Liver (tissue), 8 donors: ENCODE measurements at regions not wholly inside any gene's neighbourhood (a gene's known extent, or its start where the extent isn't known, plus 50 kb on each side); places are given as distances from the start of the nearest gene placed in this dataset.

Experiments used
- DNase-seq: peaks from one replicate; pipeline ENCODE4 v3.0.0-alpha.2; 2017; ENCODE audit warnings: low spot score
- H3K27ac ChIP-seq, 2 donors: one replicate each; pipeline ENCODE4 v1.7.0; 2013; ENCODE audit warnings: inconsistent platforms in 2 of 2, low read length in 2 of 2, control low read depth in 1 of 2, low read depth in 1 of 2, mild to moderate bottlenecking in 1 of 2
- H3K27me3 ChIP-seq, 4 donors: one replicate each; pipeline versions ENCODE4 v1.6.1 to v1.7.0; 2013; ENCODE audit warnings: low read length in 3 of 4, inconsistent platforms in 1 of 4, mild to moderate bottlenecking in 1 of 4, moderate library complexity in 1 of 4; ENCODE audit not compliant: control insufficient read depth in 4 of 4, insufficient read depth in 4 of 4
- H3K36me3 ChIP-seq, 4 donors: one replicate each; pipeline versions ENCODE4 v1.6.1 to v1.7.0; 2013; ENCODE audit warnings: low read length in 3 of 4, mild to moderate bottlenecking in 3 of 4, low read depth in 1 of 4, moderate library complexity in 1 of 4; ENCODE audit not compliant: control insufficient read depth in 4 of 4, insufficient read depth in 3 of 4
- H3K4me1 ChIP-seq, 4 donors: one replicate each; pipeline versions ENCODE4 v1.6.1 to v1.7.0; 2013; ENCODE audit warnings: low read length in 3 of 4, mild to moderate bottlenecking in 3 of 4, moderate library complexity in 1 of 4; ENCODE audit not compliant: control insufficient read depth in 4 of 4, insufficient read depth in 4 of 4
- H3K4me3 ChIP-seq, 3 donors: one replicate each; pipeline versions ENCODE4 v1.6.1 to v1.7.0; 2013; ENCODE audit warnings: low read length in 3 of 3, control low read depth in 1 of 3, low read depth in 1 of 3, mild to moderate bottlenecking in 1 of 3
- H3K9ac ChIP-seq, 2 donors: one replicate each; pipeline ENCODE4 v1.7.0; 2013; ENCODE audit warnings: low read length in 2 of 2, mild to moderate bottlenecking in 2 of 2, moderate library complexity in 2 of 2, control low read depth in 1 of 2, low read depth in 1 of 2
- H3K9me3 ChIP-seq, 4 donors: one replicate each; pipeline versions ENCODE4 v1.6.1 to v1.7.0; 2013; ENCODE audit warnings: low read length in 3 of 4; ENCODE audit not compliant: control insufficient read depth in 4 of 4
- ATF3 ChIP-seq: IDR thresholded peaks from 2 replicates; pipeline ENCODE4 v1.6.1; 2016; ENCODE audit warnings: antibody characterized with exemption
- CTCF ChIP-seq: fragments of 150-350 bp; IDR thresholded peaks from 2 replicates; pipeline ENCODE4 v1.5.1; 2017; ENCODE audit warnings: improper control_type of control experiment, low read depth, low read length; ENCODE audit not compliant: missing input control
- EGR1 ChIP-seq, 2 donors: IDR thresholded peaks; 2 replicates each; pipeline ENCODE4 v1.6.1; 2016 to 2018; ENCODE audit warnings: antibody characterized with exemption in 2 of 2, low read depth in 2 of 2
- FOXA1 ChIP-seq: IDR thresholded peaks from 2 replicates; pipeline ENCODE4 v1.6.1; 2016; ENCODE audit warnings: antibody characterized with exemption
- FOXA2 ChIP-seq: IDR thresholded peaks from 2 replicates; pipeline ENCODE4 v1.6.1; 2016; ENCODE audit warnings: antibody characterized with exemption
- GABPA ChIP-seq, 2 donors: IDR thresholded peaks in 1 of 2; conservative IDR thresholded peaks in 1 of 2; 2 replicates each; pipeline ENCODE4 v1.6.1; 2016; ENCODE audit warnings: antibody characterized with exemption in 2 of 2, mild to moderate bottlenecking in 1 of 2, moderate library complexity in 1 of 2
- HNF4A ChIP-seq, 2 donors: conservative IDR thresholded peaks; 2 replicates each; pipeline ENCODE4 v1.6.1; 2016; ENCODE audit warnings: antibody characterized with exemption in 2 of 2, mild to moderate bottlenecking in 2 of 2
- HNF4G ChIP-seq: IDR thresholded peaks from 2 replicates; pipeline ENCODE4 v1.6.1; 2016; ENCODE audit warnings: antibody characterized with exemption
- JUND ChIP-seq, 2 donors: IDR thresholded peaks; 2 replicates each; pipeline ENCODE4 v1.6.1; 2016; ENCODE audit warnings: antibody characterized with exemption in 2 of 2
- MAX ChIP-seq: IDR thresholded peaks from 2 replicates; pipeline ENCODE4 v1.6.1; 2016; ENCODE audit warnings: antibody characterized with exemption
- NR2F2 ChIP-seq: IDR thresholded peaks from 2 replicates; pipeline ENCODE4 v1.6.1; 2016; ENCODE audit warnings: antibody characterized with exemption
- RAD21 ChIP-seq, 2 donors: IDR thresholded peaks; 2 replicates each; pipeline ENCODE4 v1.6.1; 2016; ENCODE audit warnings: antibody characterized with exemption in 2 of 2, mild to moderate bottlenecking in 2 of 2
- REST ChIP-seq: IDR thresholded peaks from 2 replicates; pipeline ENCODE4 v1.6.1; 2016; ENCODE audit warnings: antibody characterized with exemption, mild to moderate bottlenecking
- RXRA ChIP-seq, 2 donors: IDR thresholded peaks; 2 replicates each; pipeline ENCODE4 v1.6.1; 2017 to 2018; ENCODE audit warnings: antibody characterized with exemption in 2 of 2, mild to moderate bottlenecking in 1 of 2
- SP1 ChIP-seq: IDR thresholded peaks from 2 replicates; pipeline ENCODE4 v1.6.1; 2018; ENCODE audit warnings: antibody characterized with exemption, mild to moderate bottlenecking
- TAF1 ChIP-seq: conservative IDR thresholded peaks from 2 replicates; pipeline ENCODE4 v1.6.1; 2016; ENCODE audit warnings: antibody characterized with exemption, mild to moderate bottlenecking
- YY1 ChIP-seq: IDR thresholded peaks from 2 replicates; pipeline ENCODE4 v1.6.1; 2016; ENCODE audit warnings: antibody characterized with exemption, mild to moderate bottlenecking
- ZBTB33 ChIP-seq: IDR thresholded peaks from 2 replicates; pipeline ENCODE4 v1.6.1; 2016; ENCODE audit warnings: antibody characterized with exemption
- WGBS: extraction: QIAGEN DNeasy Blood & Tissue Kit; methylation state at CpG from one replicate; pipeline ENCODE4 v1.1.7; 2013; 5-methylcytosine and 5-hydroxymethylcytosine counted together
- donor health status: healthy.
- donor health status: healthy.
- donor health status: healthy.
- donor health status: healthy.
- donor health status: healthy.

- Histone ChIP-seq H3K4me3 (no peak overlapping the region), H3K4me1 (no peaks in the 10 kb centered on the region), H3K9me3 (peaks cover 0 to 2% (median 0%) of the 10 kb centered on the region in 4 donors), H3K27me3 (no peaks in the 10 kb centered on the region), H3K27ac (no peak overlapping the region), H3K36me3 (no peaks in the 10 kb centered on the region), H3K9ac (no peak overlapping the region)
- DNase-seq = no peak
- TF ChIP-seq NR2F2 = no peak
- TF ChIP-seq MAX = no peak
- no peak for TF ChIP-seq TAF1
- WGBS = 73% methylated on average over 1 of the region's 1 CpG
Observed at GRCh38 chr9:29844251-29844650, 2271.0 kb upstream of the C9orf72 start.

- Histone ChIP-seq H3K36me3 (no peaks in the 10 kb centered on the region), H3K4me1 (no peaks in the 10 kb centered on the region), H3K27me3 (no peaks in the 10 kb centered on the region), H3K9me3 (no peaks in the 10 kb centered on the region), H3K9ac (no peak overlapping the region), H3K27ac (no peak overlapping the region), H3K4me3 (no peak overlapping the region)
- TF ChIP-seq RAD21 (IDR thresholded peaks at IDR 0.05) = no peak
- TF ChIP-seq HNF4A (conservative IDR thresholded peaks at IDR 0.05) = no peak
- no peak for TF ChIP-seq HNF4G
- TF ChIP-seq CTCF = no peak
- TF ChIP-seq RXRA (IDR thresholded peaks at IDR 0.05) = no peak
- TF ChIP-seq YY1 = no peak
- no peak for TF ChIP-seq FOXA1
- TF ChIP-seq ATF3 = no peak
- no peak for TF ChIP-seq EGR1 (IDR thresholded peaks at IDR 0.05; ENCODE audit: low read depth in 2 of 2)
- no peak for TF ChIP-seq TAF1
- TF ChIP-seq ZBTB33 = no peak
- no peak for TF ChIP-seq FOXA2
- TF ChIP-seq NR2F2 = no peak
- TF ChIP-seq GABPA (IDR thresholded peaks at IDR 0.05 in 1 of 2, conservative IDR thresholded peaks at IDR 0.05 in 1 of 2) = no peak
- TF ChIP-seq JUND (IDR thresholded peaks at IDR 0.05) = no peak
- no peak for TF ChIP-seq REST
- TF ChIP-seq SP1 = no peak
- no peak for TF ChIP-seq MAX
- no peak for DNase-seq
- WGBS = 19% methylated on average over 1 of the region's 1 CpG
Observed at GRCh38 chr9:29850664-29851063, 2277.4 kb upstream of the C9orf72 start.
